ENCODE measurements at regions not wholly inside any gene's neighbourhood (a gene's known extent, or its start where the extent isn't known, plus 50 kb on each side); places are given as distances from the start of the nearest gene placed in this dataset.

GRCh38 chr2:62281663-62282062, 85.7 kb downstream of the B3GNT2 start:
- DNase-seq (ENCODE audit: low read depth): no peak

GRCh38 chr2:62277688-62278087, 81.8 kb downstream of the B3GNT2 start:
- DNase-seq (ENCODE audit: low read depth): no peak
